Ectodermal cell (in vitro differentiated cells): ENCODE measurements at regions not wholly inside any gene's neighbourhood (a gene's known extent, or its start where the extent isn't known, plus 50 kb on each side); places are given as distances from the start of the nearest gene placed in this dataset.
"Not testable (repeated sequence)": the region's sequence is repeated elsewhere in the genome, so short reads cannot be mapped to it uniquely, and the experiment has no call there.

Source experiments
- H3K27ac ChIP-seq: 2 replicates; pipeline ENCODE4 v1.7.0; 2013; ENCODE audit warnings: mild to moderate bottlenecking, low read depth, low read length; ENCODE audit not compliant: insufficient read depth, poor library complexity, severe bottlenecking
- H3K27me3 ChIP-seq: 2 replicates; pipeline ENCODE4 v1.7.0; 2013; ENCODE audit warnings: mild to moderate bottlenecking, low read length; ENCODE audit not compliant: insufficient read depth, control insufficient read depth, poor library complexity, severe bottlenecking
- H3K36me3 ChIP-seq: one replicate; pipeline ENCODE4 v1.7.0; 2013; ENCODE audit warnings: low read length; ENCODE audit not compliant: control insufficient read depth, insufficient read depth
- H3K4me1 ChIP-seq: one replicate; pipeline ENCODE4 v1.7.0; 2013; ENCODE audit warnings: low read length; ENCODE audit not compliant: control insufficient read depth, insufficient read depth
- H3K4me3 ChIP-seq: 2 replicates; pipeline ENCODE4 v1.7.0; 2013; ENCODE audit warnings: low read depth, low read length, control low read depth; ENCODE audit not compliant: insufficient read depth
- H3K9me3 ChIP-seq: 2 replicates; pipeline ENCODE4 v1.7.0; 2013; ENCODE audit warnings: mild to moderate bottlenecking, low read length, moderate library complexity; ENCODE audit not compliant: control insufficient read depth
- WGBS, 2 experiments: methylation state at CpG; one replicate each; pipeline ENCODE4 v1.1.7; 2013; ENCODE audit warnings: missing lambda C conversion rate in 2 of 2; 5-methylcytosine and 5-hydroxymethylcytosine counted together

DNA sequence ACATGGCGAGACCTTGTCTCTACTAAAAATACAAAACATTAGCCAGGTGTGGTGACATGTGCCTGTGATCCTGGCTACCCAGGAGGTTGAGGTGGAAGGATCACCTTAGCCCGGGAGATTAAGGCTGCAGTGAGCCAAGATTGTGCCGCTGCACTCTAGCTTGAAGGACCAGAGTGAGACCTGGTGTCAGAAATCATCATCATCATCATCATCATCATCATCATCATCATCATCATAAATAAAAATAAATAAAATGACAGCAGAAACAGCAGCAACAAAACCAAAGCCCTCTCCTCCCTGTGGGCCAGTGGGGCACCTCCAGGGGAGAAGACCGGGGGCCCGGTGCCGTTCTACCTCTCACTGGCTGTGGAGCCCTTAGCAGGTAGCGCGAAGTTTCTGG, 281.9 kb upstream of the CRY1 start:
- H3K9me3 ChIP-seq, result no peaks in the 10 kb centered on the region
- H3K27me3 ChIP-seq, result no peaks in the 10 kb centered on the region
- H3K27ac ChIP-seq, result no peak overlapping the region
- peaks cover 11% of the 10 kb centered on the region for H3K4me1 ChIP-seq
- no peaks in the 10 kb centered on the region for H3K36me3 ChIP-seq
- 91 to 94% methylated on average over 8 of the region's 8 CpGs for WGBS, 2 experiments
- H3K4me3 ChIP-seq, result no peak overlapping the region

DNA sequence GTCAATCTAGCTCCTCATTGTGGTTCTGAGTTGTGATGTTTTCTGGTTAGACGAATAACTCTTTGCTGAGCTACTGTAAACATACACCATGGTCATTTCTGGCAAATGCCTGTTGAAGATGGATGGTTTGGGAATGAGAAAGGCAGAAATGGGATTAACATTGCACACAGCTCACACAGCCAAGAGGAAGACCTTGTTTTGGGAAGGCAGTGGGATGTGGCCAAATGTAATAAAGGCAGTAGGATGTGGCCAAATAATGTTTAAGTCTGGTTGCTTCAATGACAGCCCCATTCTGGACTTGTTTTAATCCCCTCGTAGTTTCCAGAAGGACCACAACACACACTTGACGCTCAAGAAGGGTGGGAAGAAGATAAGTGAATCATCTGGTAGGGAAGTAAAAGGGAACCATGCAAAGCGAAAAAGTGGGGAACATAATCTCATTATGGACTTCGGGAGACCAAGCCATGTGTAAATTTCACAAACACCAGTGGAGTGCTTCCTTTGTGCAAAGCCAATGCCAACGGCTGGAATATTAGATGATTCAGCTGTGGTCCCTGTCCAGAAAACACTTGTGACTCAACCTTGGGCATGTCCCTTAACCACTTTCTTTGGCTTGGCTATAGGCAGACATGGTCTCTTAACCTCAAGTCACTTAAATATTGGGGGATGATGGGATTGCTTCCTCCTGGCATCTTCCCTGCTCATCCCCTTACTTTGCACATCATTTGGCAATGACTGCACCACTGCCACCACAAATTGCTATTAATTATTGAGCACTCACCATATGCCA, 284.4 kb upstream of the CRY1 start:
- no peak overlapping the region for H3K4me3 ChIP-seq
- peaks cover 14% of the 10 kb centered on the region for H3K4me1 ChIP-seq
- no peaks in the 10 kb centered on the region for H3K27me3 ChIP-seq
- 91 to 93% methylated on average over 6 of the region's 6 CpGs for WGBS, 2 experiments
- H3K9me3 ChIP-seq, result no peaks in the 10 kb centered on the region
- no peak overlapping the region for H3K27ac ChIP-seq
- no peaks in the 10 kb centered on the region for H3K36me3 ChIP-seq

DNA sequence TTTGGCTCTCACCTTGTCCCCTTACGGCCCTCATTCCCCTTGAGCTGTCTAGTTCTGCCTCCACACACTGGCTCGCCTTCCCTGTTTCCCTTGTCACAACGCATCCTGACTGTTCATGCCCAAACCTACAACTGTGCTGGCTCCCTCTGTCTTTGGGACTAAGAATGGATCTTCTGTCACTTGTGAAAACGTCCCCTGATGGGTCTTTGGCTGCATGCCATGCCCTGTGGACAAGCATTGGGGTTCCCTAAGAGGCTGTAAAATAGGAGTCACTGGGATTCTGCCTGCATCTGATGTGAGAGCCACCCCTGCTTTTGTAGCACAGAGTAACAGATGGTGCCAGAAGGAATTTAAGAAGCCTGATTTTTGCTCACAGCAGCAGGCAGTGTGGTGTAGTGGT, 285.3 kb upstream of the CRY1 start:
- no peak overlapping the region for H3K27ac ChIP-seq
- peaks cover 14% of the 10 kb centered on the region for H3K4me1 ChIP-seq
- H3K4me3 ChIP-seq, result no peak overlapping the region
- no peaks in the 10 kb centered on the region for H3K36me3 ChIP-seq
- WGBS, 2 experiments, result 87 to 92% methylated on average over 4 of the region's 4 CpGs
- no peaks in the 10 kb centered on the region for H3K9me3 ChIP-seq
- no peaks in the 10 kb centered on the region for H3K27me3 ChIP-seq

DNA sequence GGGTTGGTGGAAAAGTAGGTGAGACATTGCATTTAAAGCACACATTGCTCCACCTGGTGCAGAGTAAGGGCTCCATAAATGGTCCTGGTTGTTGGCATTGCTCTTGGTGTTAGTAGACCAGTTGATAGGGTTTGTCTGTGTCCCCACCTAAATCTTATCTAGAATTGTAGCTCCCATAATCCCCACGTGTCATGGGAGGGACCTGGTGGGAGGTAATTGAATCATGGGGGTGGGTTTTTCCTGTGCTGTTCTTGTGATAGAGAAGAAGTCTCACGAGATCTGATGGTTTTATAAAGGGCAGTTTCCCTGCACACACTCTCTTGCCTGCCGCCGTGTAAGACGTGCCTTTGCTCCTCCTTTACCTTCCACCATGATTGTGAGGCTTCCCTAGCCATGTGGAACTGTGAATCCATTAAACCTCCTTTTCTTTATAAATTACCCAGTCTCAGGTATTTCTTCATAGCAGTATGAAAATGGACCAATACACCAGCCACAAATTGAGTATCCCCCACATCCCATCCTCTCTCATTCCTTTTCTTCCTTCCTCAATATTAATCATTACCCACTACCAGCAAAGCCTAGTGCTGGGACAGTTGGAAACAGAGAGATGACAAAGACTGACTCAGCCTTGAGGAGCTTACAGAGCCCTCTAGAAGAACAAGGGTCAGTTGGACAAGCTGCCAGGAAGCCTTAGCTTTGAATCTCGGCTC, 285.9 kb upstream of the CRY1 start:
- not testable (repeated sequence) for H3K27ac ChIP-seq, H3K4me3 ChIP-seq, H3K27me3 ChIP-seq, H3K36me3 ChIP-seq, H3K9me3 ChIP-seq
- WGBS, 2 experiments, result 96 to 97% methylated on average over 6 of the region's 6 CpGs
- peaks cover 10% of the 10 kb centered on the region for H3K4me1 ChIP-seq

DNA sequence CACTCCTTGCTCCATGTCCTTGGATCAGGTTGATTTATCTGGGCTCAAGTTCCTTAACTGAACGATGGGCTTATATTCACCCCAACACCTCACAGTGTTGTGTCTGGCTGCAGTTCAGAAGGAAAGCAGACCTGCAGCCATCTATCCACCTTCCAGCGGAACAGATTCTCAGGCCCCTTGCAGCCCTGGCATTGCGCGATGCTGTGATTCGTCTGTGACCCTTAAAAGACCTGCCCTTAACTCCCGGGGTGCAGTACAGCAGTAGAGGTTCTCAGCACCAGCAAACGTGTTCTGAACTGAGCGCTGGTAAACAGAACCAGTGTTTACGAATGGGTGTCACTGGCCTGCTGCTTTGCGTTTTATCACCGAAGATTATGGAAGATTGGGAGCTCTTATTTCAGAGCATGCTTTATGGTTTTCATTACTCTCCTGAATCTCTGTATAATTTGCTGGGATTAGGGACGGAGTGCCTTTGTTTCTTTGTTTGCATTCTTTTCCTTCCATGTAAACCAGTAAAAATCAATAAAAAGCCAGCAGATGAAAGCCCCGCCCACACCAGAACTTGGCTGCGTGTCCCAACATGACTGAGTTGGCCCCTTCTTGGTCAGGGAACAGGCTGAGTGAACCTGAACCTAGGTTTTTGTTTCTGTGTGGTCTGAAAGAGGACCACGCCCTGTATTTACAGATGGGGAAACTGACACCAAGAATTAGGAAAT, 286.7 kb upstream of the CRY1 start:
- no peak overlapping the region for H3K27ac ChIP-seq
- 73 to 74% methylated on average over 14 of the region's 15 CpGs for WGBS, 2 experiments
- no peaks in the 10 kb centered on the region for H3K36me3 ChIP-seq
- H3K9me3 ChIP-seq, result no peaks in the 10 kb centered on the region
- H3K27me3 ChIP-seq, result no peaks in the 10 kb centered on the region
- H3K4me1 ChIP-seq, result peaks cover 7% of the 10 kb centered on the region
- H3K4me3 ChIP-seq, result no peak overlapping the region

DNA sequence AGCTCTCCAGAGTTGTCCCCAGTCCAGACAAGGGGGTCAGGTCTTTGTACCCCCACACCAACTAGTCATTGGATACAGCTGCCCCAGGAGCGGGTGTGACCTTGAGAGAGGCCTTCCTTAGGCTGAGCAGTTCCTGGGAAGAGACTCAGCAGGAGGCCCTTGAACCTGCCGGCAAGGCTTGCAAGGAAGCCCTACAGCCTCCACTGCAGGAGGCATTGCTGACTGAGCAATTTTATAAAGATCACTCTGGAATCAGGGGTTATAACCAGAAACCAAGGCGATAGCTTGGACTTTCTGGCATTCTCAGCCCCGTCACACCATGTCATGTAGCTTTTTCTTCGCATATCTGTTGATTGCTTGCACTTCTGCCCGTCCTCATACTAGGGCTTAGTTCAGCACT, 291.3 kb upstream of the CRY1 start:
- H3K36me3 ChIP-seq, result no peaks in the 10 kb centered on the region
- peaks cover 9% of the 10 kb centered on the region for H3K4me1 ChIP-seq
- WGBS, 2 experiments, result 82 to 84% methylated on average over 6 of the region's 6 CpGs
- no peaks in the 10 kb centered on the region for H3K9me3 ChIP-seq
- H3K27me3 ChIP-seq, result no peaks in the 10 kb centered on the region
- H3K4me3 ChIP-seq, result no peak overlapping the region
- no peak overlapping the region for H3K27ac ChIP-seq

DNA sequence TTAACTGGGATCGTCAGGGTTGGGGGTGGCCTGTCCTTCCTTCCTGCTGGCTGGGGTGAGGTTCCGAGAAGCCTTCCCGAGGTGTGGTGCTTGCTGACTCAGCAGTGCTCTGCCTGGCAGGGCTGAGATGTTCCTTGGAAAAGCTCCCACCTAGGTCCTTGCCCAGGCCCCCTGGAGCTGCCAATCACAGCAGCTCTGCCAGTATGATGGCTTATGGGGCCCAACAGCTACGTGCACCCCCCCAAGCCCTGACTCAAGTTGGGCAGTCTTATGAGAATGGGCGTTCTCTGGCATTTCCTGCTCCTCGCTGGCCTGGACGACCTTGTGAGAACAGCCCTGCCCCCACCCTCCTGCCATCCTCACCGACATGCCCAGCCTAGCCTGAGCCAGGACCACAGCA, 292.2 kb upstream of the CRY1 start:
- 77 to 78% methylated on average over 8 of the region's 8 CpGs for WGBS, 2 experiments
- Histone ChIP-seq H3K27me3 (no peaks in the 10 kb centered on the region), H3K9me3 (no peaks in the 10 kb centered on the region), H3K27ac (no peak overlapping the region), H3K36me3 (no peaks in the 10 kb centered on the region), H3K4me1 (peaks cover 6% of the 10 kb centered on the region), H3K4me3 (no peak overlapping the region)

DNA sequence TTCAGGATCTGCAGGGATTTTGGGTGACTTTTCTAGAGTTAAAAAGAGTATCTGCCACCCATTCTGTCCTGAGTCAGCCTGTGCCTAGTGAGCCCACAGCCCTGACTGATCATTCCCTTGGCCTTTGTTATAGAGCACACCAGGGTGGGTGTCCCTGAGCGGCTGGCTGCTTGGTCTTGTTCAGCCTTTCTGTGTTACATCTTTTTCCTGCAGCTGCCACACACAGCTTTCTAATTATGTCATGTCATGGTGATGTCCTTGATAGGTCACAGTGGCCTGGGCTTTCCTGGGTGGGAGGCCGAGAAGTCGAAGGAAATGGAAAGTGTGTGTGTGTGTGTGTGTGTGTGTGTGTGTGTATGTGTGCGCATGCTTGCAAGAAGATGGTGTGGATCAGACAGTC, 293.2 kb upstream of the CRY1 start:
- WGBS, 2 experiments, result 84 to 91% methylated on average over 4 of the region's 4 CpGs

DNA sequence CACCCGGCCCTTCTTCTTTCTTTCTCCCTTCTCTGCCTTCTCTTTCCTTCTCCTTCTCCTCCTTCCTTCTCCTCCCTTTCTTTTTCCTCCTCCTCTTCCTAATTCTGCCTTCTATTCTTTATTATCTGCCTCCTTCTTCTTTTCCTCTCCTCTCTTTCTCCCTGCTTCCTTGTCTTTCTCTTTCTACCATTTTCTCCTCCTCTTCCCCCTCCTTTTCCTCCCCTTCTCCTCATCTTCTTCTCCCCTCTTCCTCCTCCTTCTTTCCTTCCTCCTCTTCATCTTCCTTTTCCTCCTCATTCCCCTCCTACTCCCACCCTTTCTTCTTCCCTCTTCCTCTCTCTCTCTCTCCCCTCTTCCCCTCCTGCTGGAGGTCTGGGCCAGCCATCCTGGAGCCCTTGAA, 294.9 kb upstream of the CRY1 start:
- 93 to 98% methylated on average over 1 of the region's 1 CpG for WGBS, 2 experiments
- Histone ChIP-seq H3K4me3 (no peak overlapping the region), H3K9me3 (no peaks in the 10 kb centered on the region), H3K27ac (no peak overlapping the region), H3K36me3 (no peaks in the 10 kb centered on the region), H3K27me3 (no peaks in the 10 kb centered on the region), H3K4me1 (peaks cover 3% of the 10 kb centered on the region)

More for the DNA sequence above, 293.2 kb upstream of the CRY1 start:
- Histone ChIP-seq H3K4me3 (no peak overlapping the region), H3K4me1 (peaks cover 3% of the 10 kb centered on the region), H3K27me3 (no peaks in the 10 kb centered on the region), H3K27ac (no peak overlapping the region), H3K36me3 (no peaks in the 10 kb centered on the region), H3K9me3 (no peaks in the 10 kb centered on the region)

DNA sequence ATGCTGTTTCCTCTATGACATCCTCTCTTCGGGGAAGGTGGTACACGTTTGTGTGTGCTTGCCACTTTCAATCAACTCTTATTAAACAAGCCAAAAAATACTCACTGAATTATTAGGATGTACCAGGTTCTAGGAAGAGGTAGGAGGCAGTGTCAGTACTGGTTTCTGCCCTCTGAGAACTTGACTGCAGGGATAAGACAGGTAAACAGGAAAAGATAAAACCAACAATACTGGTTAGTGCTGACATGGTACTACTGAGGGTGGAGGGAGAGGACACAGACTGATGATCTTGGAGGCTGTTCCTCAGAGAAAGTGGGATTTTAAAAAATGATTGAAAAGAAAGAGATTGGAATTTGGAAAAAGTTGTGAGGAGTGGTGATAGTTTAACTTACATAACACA, 295.2 kb upstream of the PWP1 start:
- Histone ChIP-seq H3K4me1 (peaks cover 3% of the 10 kb centered on the region), H3K36me3 (no peaks in the 10 kb centered on the region), H3K4me3 (no peak overlapping the region), H3K9me3 (no peaks in the 10 kb centered on the region), H3K27ac (no peak overlapping the region), H3K27me3 (no peaks in the 10 kb centered on the region)
- 87 to 94% methylated on average over 2 of the region's 2 CpGs for WGBS, 2 experiments
